Heart left ventricle (tissue), 13 donors: ENCODE measurements at regions not wholly inside any gene's neighbourhood (a gene's known extent, or its start where the extent isn't known, plus 50 kb on each side); places are given as distances from the start of the nearest gene placed in this dataset.

Source experiments
- POLR2A ChIP-seq, 2 donors: fragments of 450-650 bp; IDR thresholded peaks; one replicate each; pipeline ENCODE4 v1.6.1; 2017; ENCODE audit warnings: antibody characterized with exemption in 2 of 2, mild to moderate bottlenecking in 2 of 2, moderate library complexity in 2 of 2
- TF ChIP-seq, protein P1 (sequence below), 12 donors: fragments of 200-600 bp; sonication (generic) in 4 of 12; IDR thresholded peaks; one replicate each; pipeline versions ENCODE4 v1.5.0 to v1.8.0; 2018 to 2022; ENCODE audit warnings: antibody characterized with exemption in 12 of 12, mild to moderate bottlenecking in 5 of 12
- donor health status: ischemic (EF 13 %, LVEDD 7.1; RV severe dilation, severe dysfunction).
- donor health status: DM: no; HTN: yes; CAD: no.
- donor health status: DM: no; HTN: no; CAD: no.
- donor health status: ischemic (EF 25% LVEDD 6.9; RV normal size, moderate dysfunction).
- donor health status: ischemic (EF 25% LVEDD 5.7; RV mildly dilated, moderate dysfunction).
- donor health status: ischemic (EF 35%, LVEDD 5.7; RV mildly dilated, moderate dysfunction).
- donor health status: nonischemic (EF 11% LVEDD 7.7; RV severe dilation, severe dysfunction).
- donor health status: DM: yes; HTN: yes; CAD: no.
- donor health status: PGD.
- donor health status: ischemic (EF 29% LVEDD 5.4; RV normal size, mild dysfunction).
- donor health status: nonischemic (EF 23%, LVEDD 6.1; RV moderate dilation, normal function).

DNA sequence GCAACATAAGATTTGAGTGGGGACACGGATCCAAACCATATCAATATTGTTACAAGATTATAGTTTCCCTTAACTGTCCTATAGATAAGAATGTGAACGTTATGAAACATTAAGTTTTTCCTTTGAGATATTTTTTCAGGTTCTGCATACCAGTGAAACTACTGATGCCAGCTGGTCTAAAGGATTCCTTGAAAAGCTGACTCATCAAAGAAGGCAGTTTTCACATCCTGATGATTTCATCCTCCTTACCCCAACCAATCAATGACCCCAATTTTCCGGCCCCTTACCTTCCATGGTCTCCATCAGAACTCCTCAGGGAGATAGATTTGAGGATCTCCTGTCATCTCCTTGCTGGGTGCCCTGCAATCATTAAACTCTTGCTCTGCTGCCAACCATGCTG lies 64.1 kb upstream of the HS3ST4 start:
- TF ChIP-seq, protein P1, sequence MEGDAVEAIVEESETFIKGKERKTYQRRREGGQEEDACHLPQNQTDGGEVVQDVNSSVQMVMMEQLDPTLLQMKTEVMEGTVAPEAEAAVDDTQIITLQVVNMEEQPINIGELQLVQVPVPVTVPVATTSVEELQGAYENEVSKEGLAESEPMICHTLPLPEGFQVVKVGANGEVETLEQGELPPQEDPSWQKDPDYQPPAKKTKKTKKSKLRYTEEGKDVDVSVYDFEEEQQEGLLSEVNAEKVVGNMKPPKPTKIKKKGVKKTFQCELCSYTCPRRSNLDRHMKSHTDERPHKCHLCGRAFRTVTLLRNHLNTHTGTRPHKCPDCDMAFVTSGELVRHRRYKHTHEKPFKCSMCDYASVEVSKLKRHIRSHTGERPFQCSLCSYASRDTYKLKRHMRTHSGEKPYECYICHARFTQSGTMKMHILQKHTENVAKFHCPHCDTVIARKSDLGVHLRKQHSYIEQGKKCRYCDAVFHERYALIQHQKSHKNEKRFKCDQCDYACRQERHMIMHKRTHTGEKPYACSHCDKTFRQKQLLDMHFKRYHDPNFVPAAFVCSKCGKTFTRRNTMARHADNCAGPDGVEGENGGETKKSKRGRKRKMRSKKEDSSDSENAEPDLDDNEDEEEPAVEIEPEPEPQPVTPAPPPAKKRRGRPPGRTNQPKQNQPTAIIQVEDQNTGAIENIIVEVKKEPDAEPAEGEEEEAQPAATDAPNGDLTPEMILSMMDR (IDR thresholded peaks at IDR 0.05): no peak
- TF ChIP-seq POLR2A (IDR thresholded peaks at IDR 0.05): no peak
